Mesendoderm (in vitro differentiated cells): ENCODE measurements at regions not wholly inside any gene's neighbourhood (a gene's known extent, or its start where the extent isn't known, plus 50 kb on each side); places are given as distances from the start of the nearest gene placed in this dataset.

Source experiments
- DNase-seq: peaks from one replicate; pipeline ENCODE4 v3.0.0; 2013
- H2AK5ac ChIP-seq: 2 replicates; pipeline ENCODE4 v1.6.1; 2013; ENCODE audit warnings: low read length, inconsistent platforms
- H2BK120ac ChIP-seq: 2 replicates; pipeline ENCODE4 v1.6.1; 2013; ENCODE audit warnings: low read depth, mild to moderate bottlenecking, low read length, moderate library complexity, mixed read lengths
- H2BK15ac ChIP-seq: replicated peaks from 2 replicates; pipeline ENCODE4 v1.6.1; 2013; ENCODE audit warnings: low read depth, mild to moderate bottlenecking, moderate library complexity
- H2BK5ac ChIP-seq: 2 replicates; pipeline ENCODE4 v1.6.1; 2013; ENCODE audit warnings: low read length, inconsistent platforms
- H3K18ac ChIP-seq: 2 replicates; pipeline ENCODE4 v1.6.1; 2013; ENCODE audit warnings: mild to moderate bottlenecking, low read length, mixed read lengths
- H3K23ac ChIP-seq: one replicate; pipeline ENCODE4 v1.6.1; 2013; ENCODE audit warnings: low read length
- H3K27ac ChIP-seq: 2 replicates; pipeline ENCODE4 v1.5.1; 2013; ENCODE audit warnings: low read depth, mild to moderate bottlenecking, inconsistent platforms, low read length, moderate library complexity
- H3K27me3 ChIP-seq: 2 replicates; pipeline ENCODE4 v1.6.1; 2013; ENCODE audit warnings: low read length, control low read depth, mild to moderate bottlenecking, inconsistent platforms; ENCODE audit not compliant: insufficient read depth, poor library complexity
- H3K36me3 ChIP-seq: 2 replicates; pipeline ENCODE4 v1.6.1; 2013; ENCODE audit warnings: low read length, inconsistent platforms; ENCODE audit not compliant: control insufficient read depth, insufficient read depth
- H3K4ac ChIP-seq: one replicate; pipeline ENCODE4 v1.6.1; 2013; ENCODE audit warnings: low read depth, mild to moderate bottlenecking, low read length, moderate library complexity
- H3K4me1 ChIP-seq: 2 replicates; pipeline ENCODE4 v1.6.1; 2013; ENCODE audit warnings: low read depth, low read length, inconsistent platforms; ENCODE audit not compliant: control insufficient read depth
- H3K4me2 ChIP-seq: 2 replicates; pipeline ENCODE4 v1.6.1; 2013; ENCODE audit warnings: low read length
- H3K4me3 ChIP-seq: 2 replicates; pipeline ENCODE4 v1.5.1; 2013; ENCODE audit warnings: mild to moderate bottlenecking, low read length
- H3K56ac ChIP-seq: one replicate; pipeline ENCODE4 v1.6.1; 2013; ENCODE audit warnings: low read length
- H3K79me1 ChIP-seq: 2 replicates; pipeline ENCODE4 v1.6.1; 2013; ENCODE audit warnings: low read length, inconsistent platforms
- H3K79me2 ChIP-seq: 2 replicates; pipeline ENCODE4 v1.6.1; 2013; ENCODE audit warnings: mild to moderate bottlenecking, low read length; ENCODE audit not compliant: control insufficient read depth, insufficient read depth
- H3K9ac ChIP-seq: 2 replicates; pipeline ENCODE4 v1.6.1; 2013; ENCODE audit warnings: low read length, inconsistent platforms
- H4K5ac ChIP-seq: one replicate; pipeline ENCODE4 v1.6.1; 2013; ENCODE audit warnings: low read length
- H4K8ac ChIP-seq: one replicate; pipeline ENCODE4 v1.6.1; 2013; ENCODE audit warnings: low read depth, mild to moderate bottlenecking, control low read depth, low read length, moderate library complexity
- WGBS: extraction: QIAGEN DNeasy Blood & Tissue Kit; methylation state at CpG from one replicate; pipeline ENCODE4 v1.1.7; 2013; ENCODE audit warnings: low lambda C conversion rate, missing lambda C conversion rate; ENCODE audit not compliant: insufficient coverage; ENCODE audit errors: extremely low coverage; 5-methylcytosine and 5-hydroxymethylcytosine counted together

- H3K27ac ChIP-seq, result no peak overlapping the region
- H3K4me3 ChIP-seq, result no peak overlapping the region
- H2BK120ac ChIP-seq, result no peak overlapping the region
- no CpG with 5 or more reads among the region's 8 CpGs for WGBS
- H3K36me3 ChIP-seq, result no peaks in the 10 kb centered on the region
- DNase-seq, result no peak
- no peaks in the 10 kb centered on the region for H3K79me1 ChIP-seq
- no peaks in the 10 kb centered on the region for H3K79me2 ChIP-seq
- no peak overlapping the region for H3K18ac ChIP-seq
- no peak overlapping the region for H4K5ac ChIP-seq
- no peak overlapping the region for H2BK15ac ChIP-seq
- no peak overlapping the region for H3K4me2 ChIP-seq
- H2BK5ac ChIP-seq, result no peak overlapping the region
- H2AK5ac ChIP-seq, result no peak overlapping the region
- no peak overlapping the region for H3K56ac ChIP-seq
- H3K4me1 ChIP-seq, result no peaks in the 10 kb centered on the region
- H3K9ac ChIP-seq, result no peak overlapping the region
- no peak overlapping the region for H3K23ac ChIP-seq
- no peak overlapping the region for H3K4ac ChIP-seq
- no peak overlapping the region for H4K8ac ChIP-seq
- no peaks in the 10 kb centered on the region for H3K27me3 ChIP-seq
These were observed 452.3 kb downstream of the IRS2 start for GRCh38 chr13:109333893-109334651.

GRCh38 chr13:109332506-109333499, 453.6 kb downstream of the IRS2 start:
- Histone ChIP-seq H3K9ac (no peak overlapping the region), H3K4ac (no peak overlapping the region), H3K4me3 (no peak overlapping the region)

GRCh38 chr13:109331898-109332297, 454.5 kb downstream of the IRS2 start:
- Histone ChIP-seq H3K4me2 (no peak overlapping the region), H3K56ac (no peak overlapping the region), H3K18ac (no peak overlapping the region), H3K4me1 (no peaks in the 10 kb centered on the region), H3K4ac (no peak overlapping the region), H3K27me3 (no peaks in the 10 kb centered on the region), H3K9ac (no peak overlapping the region), H3K23ac (no peak overlapping the region), H3K79me1 (no peaks in the 10 kb centered on the region), H3K4me3 (no peak overlapping the region), H2AK5ac (no peak overlapping the region), H3K36me3 (no peaks in the 10 kb centered on the region), H3K27ac (no peak overlapping the region), H2BK15ac (no peak overlapping the region), H4K8ac (no peak overlapping the region), H2BK120ac (no peak overlapping the region), H3K79me2 (no peaks in the 10 kb centered on the region), H2BK5ac (no peak overlapping the region), H4K5ac (no peak overlapping the region)
- DNase-seq, result peak; percentile 77
- no CpG with 5 or more reads among the region's 11 CpGs for WGBS

More at GRCh38 chr13:109332506-109333499, 453.6 kb downstream of the IRS2 start:
- H2BK5ac ChIP-seq, result no peak overlapping the region
- no peak overlapping the region for H2BK15ac ChIP-seq
- H3K36me3 ChIP-seq, result no peaks in the 10 kb centered on the region
- H4K8ac ChIP-seq, result no peak overlapping the region
- no peak overlapping the region for H4K5ac ChIP-seq
- H3K27ac ChIP-seq, result no peak overlapping the region
- no peak overlapping the region for H3K56ac ChIP-seq
- H2BK120ac ChIP-seq, result no peak overlapping the region
- H3K4me2 ChIP-seq, result no peak overlapping the region
- H3K4me1 ChIP-seq, result no peaks in the 10 kb centered on the region
- H3K18ac ChIP-seq, result no peak overlapping the region
- H3K27me3 ChIP-seq, result no peaks in the 10 kb centered on the region
- no peak overlapping the region for H3K23ac ChIP-seq
- peak; percentile 21 for DNase-seq
- no peak overlapping the region for H2AK5ac ChIP-seq
- H3K79me2 ChIP-seq, result no peaks in the 10 kb centered on the region
- H3K79me1 ChIP-seq, result no peaks in the 10 kb centered on the region
- WGBS, result no CpG with 5 or more reads among the region's 26 CpGs

DNA sequence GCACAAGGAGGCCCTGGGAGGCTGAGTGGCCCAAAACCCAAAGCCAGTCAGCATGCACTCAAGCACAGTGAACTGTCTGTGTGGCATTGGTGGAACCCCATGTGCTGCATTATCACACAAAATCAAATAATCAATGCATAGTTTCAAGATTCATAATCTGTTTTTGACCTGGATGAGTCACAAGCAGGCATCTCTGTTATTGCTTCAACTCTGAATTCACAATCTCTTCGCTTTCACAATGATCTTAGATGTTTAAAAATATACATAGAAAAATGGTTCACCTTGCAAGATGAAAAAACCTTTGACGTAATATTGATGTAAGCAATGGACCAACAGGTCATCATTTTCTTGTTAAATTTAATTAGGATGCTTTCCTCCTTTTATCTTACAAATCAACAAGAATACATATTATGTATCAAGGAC, 455.4 kb downstream of the IRS2 start:
- no peak overlapping the region for H2BK120ac ChIP-seq
- no peak overlapping the region for H4K5ac ChIP-seq
- no peaks in the 10 kb centered on the region for H3K27me3 ChIP-seq
- H3K27ac ChIP-seq, result no peak overlapping the region
- H3K4me2 ChIP-seq, result no peak overlapping the region
- H3K56ac ChIP-seq, result no peak overlapping the region
- H3K79me2 ChIP-seq, result no peaks in the 10 kb centered on the region
- H4K8ac ChIP-seq, result no peak overlapping the region
- no peak overlapping the region for H3K9ac ChIP-seq
- H3K4me1 ChIP-seq, result no peaks in the 10 kb centered on the region
- H2AK5ac ChIP-seq, result no peak overlapping the region
- no peak for DNase-seq
- no peaks in the 10 kb centered on the region for H3K79me1 ChIP-seq
- H3K4ac ChIP-seq, result no peak overlapping the region
- H3K4me3 ChIP-seq, result no peak overlapping the region
- no peaks in the 10 kb centered on the region for H3K36me3 ChIP-seq
- H3K18ac ChIP-seq, result no peak overlapping the region
- H3K23ac ChIP-seq, result no peak overlapping the region
- H2BK15ac ChIP-seq, result no peak overlapping the region
- no CpG with 5 or more reads among the region's 2 CpGs for WGBS
- H2BK5ac ChIP-seq, result no peak overlapping the region

DNA sequence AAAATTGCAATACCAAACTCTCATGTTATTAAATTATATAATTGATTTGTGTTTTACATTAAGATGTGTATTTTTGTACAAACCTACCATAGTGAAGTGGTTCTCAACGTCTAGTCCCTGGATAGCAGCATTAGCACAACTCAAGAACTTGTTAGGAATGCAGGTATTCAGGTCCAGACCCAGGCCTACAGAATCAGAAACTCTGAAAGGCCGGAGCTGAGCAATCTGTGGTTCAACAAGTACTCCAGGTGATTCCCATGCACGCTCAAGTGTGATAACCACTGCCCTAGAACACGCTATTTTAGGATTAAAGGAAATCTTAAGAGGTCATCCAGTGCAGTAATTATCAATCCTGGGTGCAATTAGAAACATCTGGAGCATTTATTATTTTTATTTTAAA, 456.3 kb downstream of the IRS2 start:
- no peaks in the 10 kb centered on the region for H3K36me3 ChIP-seq
- no peak overlapping the region for H3K23ac ChIP-seq
- H2AK5ac ChIP-seq, result no peak overlapping the region
- H2BK120ac ChIP-seq, result no peak overlapping the region
- H3K27ac ChIP-seq, result no peak overlapping the region
- no peak overlapping the region for H3K4me2 ChIP-seq
- no peaks in the 10 kb centered on the region for H3K27me3 ChIP-seq
- no peaks in the 10 kb centered on the region for H3K79me2 ChIP-seq
- no peak for DNase-seq
- H3K56ac ChIP-seq, result no peak overlapping the region
- H4K5ac ChIP-seq, result no peak overlapping the region
- H3K4me3 ChIP-seq, result no peak overlapping the region
- no CpG with 5 or more reads among the region's 4 CpGs for WGBS
- H3K4me1 ChIP-seq, result no peaks in the 10 kb centered on the region
- H3K18ac ChIP-seq, result no peak overlapping the region
- H3K79me1 ChIP-seq, result no peaks in the 10 kb centered on the region
- H2BK15ac ChIP-seq, result no peak overlapping the region
- H3K9ac ChIP-seq, result no peak overlapping the region
- H4K8ac ChIP-seq, result no peak overlapping the region
- H2BK5ac ChIP-seq, result no peak overlapping the region
- H3K4ac ChIP-seq, result no peak overlapping the region
